ENCODE measurements at regions not wholly inside any gene's neighbourhood (a gene's known extent, or its start where the extent isn't known, plus 50 kb on each side); places are given as distances from the start of the nearest gene placed in this dataset.

DNA sequence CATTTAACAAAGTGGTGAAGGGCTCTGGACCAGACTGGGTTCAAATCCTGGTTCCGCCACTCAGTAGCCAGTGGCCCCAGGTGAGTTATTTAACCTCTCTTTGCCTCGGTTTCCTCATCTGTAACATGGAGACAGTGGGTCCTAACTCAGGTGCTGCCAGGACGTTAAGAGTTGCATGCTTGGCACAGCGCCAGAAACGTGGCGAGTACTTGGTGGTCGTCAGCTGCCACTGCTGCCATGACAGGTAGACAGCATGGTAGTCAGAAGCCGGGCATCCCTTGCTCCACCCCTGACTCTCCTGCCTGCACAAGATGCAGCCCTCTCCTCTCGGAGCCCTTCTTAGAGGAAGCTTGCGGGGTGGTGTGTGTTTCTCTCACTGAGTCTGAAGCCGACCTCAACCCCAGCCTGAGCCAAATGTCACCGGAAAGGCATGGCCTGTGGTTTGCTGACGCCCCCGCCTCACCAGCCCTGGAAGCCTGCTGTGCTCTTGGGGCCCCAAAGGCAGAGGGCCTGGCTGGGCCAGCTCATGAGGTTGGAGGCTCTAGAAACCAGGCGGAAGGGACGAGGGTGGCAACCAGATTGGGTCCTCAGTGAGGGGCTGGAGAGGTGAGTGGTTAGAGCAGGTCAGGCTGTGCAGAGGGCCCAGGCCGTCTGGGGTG is 160.8 kb upstream of the TLE3 start:
- no peak for DNase-seq

DNA sequence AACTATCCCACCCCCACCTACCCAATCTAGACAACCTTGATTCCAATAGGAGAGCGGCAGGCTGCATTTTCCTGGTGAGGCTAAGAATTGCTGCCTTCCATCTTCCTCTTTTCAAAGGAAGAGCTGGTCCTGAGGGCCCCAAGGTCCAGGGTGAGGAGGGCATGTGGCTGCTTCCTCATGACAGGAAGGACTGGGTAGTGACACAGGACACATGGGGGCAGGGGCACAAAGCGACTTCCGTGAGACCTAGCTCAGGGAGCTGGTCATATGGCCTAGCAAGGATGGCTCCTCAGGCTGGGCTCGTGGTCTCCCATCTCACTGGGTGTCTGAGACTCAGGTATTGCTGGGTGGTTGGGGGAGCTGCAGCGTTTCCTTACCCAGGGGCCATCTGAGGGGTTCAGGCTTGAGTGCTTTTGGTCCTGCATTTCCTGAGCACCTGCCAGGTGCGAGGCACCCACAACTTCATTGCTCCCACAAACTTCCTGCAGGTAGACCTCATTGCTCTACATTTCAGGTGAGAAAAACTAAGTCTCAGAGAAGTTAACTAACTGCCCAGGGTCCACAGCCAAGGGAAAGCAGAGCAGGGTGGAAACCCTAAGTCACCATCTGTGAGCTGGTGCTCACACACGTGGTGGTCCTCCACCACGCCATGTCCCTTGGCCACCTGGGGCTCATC is 160.0 kb upstream of the TLE3 start:
- DNase-seq = peak; percentile 20

DNA sequence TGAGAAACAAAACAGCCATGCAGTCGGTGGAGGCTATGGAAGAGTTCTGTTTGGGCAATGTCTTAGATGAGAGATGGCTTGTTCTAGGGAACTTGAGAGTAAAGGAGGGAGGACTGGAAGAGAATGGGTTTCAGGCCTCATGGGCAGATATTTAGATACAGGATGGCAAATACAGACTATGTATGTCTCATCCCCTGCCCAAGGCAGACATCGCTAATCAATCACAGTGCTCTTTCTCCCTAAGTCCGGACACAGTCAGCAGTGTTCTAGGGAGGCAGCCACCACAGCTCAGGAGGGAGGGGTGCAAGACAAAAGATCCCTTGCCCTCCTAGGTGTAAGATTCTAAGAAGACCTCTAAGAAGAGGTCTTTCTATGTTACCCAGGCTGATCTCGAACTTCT is 159.3 kb upstream of the TLE3 start:
- DNase-seq = no peak

DNA sequence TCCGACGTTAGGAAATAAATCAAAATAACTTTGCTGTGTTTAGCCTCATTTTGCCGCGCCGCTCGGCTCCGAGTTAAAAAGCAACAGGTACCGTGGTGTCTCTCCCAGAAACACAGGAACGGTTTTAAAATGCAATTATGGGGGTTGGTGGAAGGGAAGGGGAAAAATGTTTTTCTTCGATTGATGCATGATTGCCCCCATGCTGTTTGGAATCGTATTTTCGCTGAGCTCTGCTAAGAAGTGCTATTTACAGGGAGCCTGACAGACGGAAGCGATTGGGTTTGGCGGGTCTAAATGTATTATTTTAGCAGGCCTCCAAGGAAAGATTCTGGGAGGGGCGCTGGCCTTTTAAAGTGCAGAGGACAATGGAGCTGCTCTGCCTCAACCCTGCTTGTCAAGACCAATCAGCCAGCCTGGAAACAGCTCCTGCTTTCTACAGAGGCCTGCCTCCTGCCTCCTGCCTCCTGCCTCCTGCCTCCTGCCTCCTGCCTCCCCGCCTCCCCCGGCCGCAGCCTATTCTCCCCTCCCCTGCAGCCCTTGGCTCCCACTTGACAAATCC is 156.7 kb upstream of the TLE3 start:
- no peak for DNase-seq

DNA sequence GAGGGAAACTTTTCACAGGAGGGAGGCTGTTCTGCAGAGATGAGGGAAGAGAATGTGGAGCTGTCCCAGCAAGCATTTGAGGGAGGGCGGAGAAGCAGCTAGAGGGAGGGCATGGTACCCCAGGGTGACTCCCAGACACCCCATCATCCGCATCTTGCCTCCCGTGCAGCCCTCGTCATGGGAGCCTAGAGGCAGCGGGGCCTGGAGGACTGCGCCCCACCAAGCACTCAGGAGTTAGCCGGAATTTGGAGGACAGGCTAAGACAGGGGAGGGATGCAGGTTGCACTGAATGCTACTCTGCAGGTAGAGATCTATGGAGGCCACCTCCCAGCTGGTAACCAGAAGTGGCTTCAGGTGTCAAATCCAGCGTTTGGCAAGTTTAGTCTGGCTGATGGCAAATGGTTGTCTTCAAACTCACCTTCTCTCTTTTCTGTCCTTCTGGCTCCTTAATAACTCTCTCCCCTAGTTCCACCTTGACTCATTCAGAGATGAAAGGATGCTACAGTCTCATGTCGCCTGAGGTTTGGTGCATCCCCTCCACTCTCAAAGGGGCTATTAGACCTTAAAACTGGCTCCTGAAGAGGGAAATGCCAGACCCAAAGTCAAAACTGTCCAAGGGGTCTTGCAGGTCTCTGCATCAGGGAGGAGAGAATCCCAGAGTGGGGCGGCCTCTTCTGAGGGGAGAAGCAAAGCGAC is 155.9 kb upstream of the TLE3 start:
- DNase-seq = no peak

DNA sequence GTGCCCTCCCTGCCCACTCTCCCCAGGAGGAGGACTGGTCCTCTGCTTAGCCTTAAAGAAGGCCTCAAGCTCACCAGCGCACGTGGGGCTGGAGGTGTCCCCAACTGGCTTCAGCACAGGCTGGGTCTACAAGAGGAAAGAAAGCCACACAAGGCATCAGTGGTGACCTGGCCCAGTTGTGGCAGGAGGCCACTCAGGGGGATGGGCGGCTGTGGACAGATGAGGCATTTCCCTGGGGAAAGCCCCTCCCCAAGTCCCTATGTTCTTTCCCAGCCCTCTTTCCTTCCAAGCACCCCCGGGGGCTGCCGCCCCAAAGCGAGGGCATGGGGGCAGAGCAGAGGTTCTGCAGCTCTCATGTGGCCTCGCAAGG is 155.2 kb upstream of the TLE3 start:
- DNase-seq = no peak

DNA sequence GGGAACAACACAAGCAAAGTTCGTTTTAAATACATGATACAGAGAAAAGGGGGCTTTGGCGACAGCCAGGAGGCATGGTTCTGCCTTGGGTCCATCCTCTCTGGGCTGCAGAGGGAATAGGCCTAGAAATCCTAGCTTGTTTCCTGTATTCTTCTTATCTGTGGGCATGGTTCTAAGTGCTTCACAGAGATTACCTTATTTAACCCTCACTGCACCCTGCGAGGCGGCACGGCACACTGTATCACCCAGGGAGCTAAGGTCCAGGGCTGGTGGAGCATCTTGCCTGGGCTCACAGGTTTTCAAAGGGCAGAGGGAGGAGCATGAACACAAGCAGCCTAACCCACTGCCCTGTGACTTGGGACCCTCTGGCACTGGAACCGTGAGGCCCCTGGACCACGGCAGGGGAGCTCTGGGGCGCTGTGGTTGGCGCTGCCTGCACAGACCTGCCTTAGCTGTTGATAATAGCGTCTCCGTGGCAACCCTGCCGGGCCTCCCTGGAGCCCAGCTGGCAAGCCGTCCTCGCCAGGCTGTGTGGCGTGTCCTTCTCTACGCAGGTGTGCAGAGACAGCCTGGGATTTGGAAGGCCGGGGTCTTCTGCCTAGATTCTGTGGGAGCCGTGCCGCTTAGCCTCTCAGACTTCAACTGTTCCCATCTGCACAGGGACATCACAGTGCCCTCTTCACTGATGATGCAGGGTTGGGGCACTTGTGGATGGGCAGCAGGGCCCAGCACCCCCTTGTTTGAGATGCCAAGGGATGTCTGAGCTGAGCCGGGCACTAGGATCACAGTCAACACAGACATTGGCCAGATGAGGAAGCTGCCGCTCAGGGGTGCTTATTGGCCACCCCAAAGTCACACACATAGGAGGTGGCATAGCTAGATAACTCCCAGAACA is 154.6 kb upstream of the TLE3 start:
- no peak for DNase-seq

DNA sequence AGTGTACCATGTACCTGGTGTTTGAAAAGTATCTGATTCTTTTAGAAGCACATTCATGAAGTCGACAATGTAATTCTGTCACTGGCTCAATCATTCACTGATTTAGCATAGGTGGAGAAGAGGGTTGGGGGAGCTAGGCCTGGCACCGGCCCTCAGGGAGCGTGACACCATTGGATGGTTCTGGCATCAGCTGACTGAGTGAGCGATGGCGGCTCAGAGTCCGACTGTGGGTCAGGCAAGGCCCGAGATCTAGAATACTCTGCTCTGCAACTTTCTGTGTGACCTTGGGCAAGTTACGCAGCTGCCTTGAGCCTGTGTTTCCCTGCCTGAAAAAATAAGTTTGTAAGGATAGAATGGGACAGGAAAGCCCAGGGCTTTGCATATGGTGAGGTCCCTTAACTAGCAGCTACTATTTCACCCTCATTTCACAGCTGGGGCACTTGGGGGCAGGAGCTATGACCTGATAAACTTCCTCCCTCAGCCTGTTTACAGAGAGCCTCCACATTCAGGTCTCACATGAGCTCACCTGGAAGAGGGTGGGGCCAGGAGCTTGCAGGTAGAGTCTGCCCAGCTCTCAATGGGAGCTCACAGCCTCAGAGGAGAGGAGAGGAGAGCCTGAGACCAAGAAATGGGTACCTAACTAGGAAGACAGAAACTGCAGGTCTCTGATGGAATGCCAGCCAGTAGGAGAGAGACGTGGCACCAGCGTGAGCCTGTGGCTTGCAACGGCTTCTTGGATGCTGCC is 153.7 kb upstream of the TLE3 start:
- DNase-seq = no peak

DNA sequence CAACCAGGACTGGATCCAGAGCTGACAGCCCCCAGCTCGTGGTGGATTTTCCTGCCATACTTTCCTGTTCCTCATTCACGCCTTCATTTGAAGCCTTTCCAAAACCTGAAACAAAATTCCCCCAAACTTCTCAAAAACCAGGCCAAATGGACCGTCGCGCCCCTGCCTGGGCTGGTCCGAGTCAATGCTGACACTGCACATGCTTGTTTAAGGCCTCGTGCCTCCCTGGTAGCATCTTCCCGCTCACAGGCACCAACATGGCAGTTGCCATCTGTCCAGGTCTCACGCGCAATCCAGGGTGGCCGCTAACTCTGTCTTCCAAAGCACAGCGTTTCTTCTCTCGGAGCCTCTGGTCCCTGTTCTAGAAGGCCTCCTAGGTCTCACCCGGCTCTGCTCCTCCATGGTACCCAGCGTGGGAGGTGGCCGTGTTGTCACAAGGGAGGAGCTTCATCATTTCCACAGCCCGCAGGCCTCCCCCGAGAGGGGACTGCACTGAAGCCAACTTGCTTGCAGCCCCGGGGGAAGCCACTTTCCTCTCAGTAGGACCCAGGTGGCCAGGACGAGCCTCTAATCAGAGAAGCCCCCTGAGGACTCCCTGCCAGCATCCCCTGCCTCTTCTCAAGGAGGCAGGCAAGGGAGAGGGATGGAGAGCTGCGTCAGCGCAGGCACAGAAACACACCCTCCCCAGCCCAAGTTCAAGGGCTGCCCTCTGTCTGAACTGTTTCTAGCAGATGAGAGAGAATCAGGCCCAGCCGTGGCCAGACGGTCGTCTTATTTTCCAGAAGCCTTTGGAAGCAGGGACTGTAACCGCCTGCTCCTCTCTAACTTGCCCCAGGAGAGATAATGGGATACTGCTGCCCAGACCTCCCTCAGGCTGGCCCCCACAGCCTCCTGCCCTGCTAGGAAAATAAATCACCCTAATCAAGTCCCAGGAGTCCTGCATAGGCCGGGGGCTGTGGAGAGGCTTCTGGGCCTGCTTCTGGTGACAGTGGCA is 152.8 kb upstream of the TLE3 start:
- no peak for DNase-seq

DNA sequence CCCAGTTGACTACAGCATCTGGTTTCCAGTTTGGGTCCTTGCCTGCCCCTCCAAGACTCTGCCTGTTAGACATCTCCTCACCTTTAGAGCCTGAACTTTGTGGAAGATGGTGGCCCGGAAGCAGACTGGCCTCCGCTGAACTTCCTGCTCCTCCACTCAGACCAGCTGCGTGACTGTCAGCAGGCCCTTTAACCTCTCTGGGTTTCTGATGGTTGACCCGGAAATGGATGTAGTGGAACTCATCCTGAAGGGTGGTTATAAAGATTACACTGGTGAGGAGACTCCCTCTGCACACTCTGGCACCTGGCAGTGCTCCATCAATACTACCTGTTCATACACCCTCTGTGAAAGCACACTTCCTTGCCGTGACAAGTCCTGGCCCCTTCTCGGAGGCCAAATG is 151.9 kb upstream of the TLE3 start:
- DNase-seq = no peak

DNA sequence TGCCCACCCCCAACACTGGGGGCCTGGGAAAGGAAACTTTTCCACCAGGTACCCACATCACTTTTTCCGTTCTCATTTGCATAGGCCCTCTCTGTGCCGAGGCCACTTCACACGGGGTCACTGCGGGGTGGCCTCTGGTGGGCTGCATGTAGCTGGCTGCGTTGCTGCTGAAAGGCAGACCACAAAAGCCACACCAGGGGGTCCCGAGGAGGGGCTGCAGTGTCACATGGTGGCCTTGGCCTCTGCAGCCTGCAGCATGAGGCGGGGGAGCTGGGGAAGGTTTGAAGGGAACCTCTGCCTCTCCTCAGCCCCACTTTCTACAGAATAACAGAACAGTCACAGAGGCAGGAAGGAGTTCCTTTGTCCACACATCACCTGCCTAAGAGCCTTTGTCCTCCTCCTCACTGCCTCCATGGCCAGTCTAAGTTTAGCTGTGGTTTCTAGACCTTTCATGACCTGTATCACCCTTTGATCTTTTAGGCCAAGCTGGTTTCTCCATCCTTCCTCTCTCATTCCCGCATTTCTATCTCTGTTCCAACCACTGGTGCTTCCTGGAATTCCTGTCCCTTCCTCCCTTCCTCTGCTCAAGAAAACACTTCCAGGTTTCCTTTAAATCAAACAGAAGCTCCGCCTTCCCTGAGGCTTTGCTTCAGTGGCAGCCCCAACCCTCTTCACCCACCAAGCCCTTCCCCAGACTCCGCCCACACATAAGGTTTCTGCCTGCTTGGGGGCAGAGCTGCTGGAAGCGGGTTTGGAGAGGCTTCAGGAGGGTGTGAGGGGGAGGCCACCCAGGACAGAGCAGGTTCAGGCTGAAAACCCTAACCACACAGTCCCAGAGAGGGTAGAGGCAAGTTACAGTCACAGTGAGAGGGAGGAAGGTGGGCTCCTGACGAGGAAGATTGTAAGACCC is 150.7 kb upstream of the TLE3 start:
- no peak for DNase-seq

DNA sequence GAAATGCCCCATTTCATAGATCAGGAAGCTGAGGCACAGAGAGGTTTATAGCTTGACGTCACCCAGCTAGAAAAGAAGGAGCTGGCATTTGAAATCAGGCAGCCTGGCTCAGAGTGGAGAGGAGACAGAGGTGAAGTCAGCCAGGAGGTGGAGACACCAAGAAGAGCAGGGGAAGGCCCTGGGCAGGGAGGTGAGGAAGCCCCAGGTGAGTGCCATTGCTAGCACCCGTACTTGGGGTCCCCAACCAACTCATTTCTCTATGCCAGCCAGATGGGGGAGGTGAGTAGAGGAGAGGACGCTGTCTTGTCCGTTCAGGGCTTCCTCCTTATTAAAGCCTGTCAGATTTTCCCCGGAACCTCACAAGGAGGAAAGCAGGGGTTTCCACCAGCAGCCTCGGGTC is 149.6 kb upstream of the TLE3 start:
- DNase-seq = no peak

DNA sequence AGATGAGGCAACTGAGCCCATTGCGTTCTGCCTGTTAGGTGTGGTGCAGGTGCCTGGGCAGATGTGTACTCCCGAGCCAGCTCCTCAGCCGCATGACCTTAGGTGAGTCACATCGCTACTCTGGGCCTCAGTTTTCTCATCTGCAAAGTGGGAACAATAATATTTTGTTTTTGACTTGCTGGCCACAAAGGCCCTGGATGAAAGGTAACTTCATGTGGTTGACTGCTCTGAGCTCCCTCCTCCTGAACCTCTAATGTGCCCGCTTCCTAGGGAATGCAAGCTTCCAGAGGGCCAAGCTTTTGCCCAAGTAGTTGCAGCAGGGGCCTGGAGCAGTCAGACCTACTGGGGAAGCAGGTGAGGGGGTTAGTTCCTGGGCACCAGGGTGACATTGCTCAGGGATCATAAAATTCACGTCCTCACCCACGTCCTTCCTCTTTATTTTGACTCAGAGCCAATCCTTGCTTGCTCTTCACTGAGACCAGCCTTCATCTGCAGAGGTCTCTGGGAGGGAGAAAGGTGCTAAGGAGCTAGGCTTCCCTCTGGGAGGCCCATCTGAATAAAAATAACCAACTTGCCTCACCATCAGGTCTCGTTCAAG is 149.0 kb upstream of the TLE3 start:
- DNase-seq = no peak

DNA sequence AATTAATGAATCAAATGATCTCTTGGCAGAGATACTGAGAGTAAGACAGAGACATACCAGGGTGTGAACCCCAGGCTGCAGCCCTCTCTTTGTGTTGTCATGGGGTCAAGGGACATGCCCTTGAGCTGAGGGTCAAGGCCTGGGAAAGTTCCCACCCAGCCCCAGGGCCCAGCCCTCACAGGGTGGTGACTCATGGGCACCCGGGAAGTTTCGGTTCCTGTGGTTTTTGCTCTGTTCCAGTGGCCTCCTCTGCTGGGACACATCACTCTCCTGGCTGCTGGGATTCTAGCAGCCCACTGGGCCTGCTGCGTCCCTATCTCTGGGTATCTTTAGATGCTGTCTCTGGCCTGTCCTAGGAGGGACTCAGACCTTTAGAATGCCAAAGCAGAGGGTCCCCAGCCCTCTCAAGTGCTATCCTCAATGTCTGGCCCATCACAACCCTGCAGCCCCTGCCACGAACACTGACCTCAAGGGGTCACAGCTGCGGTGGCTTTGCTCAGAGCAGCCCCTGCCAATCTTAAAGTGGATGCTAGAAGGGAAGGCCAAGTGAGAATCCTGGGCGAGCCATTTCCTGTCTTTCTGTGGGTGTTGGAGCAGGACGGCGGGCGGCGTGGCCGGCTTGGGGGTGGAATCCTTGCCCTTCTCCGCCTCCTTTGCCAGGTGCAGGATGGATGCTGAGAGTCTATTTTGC is 148.4 kb upstream of the TLE3 start:
- DNase-seq = no peak

DNA sequence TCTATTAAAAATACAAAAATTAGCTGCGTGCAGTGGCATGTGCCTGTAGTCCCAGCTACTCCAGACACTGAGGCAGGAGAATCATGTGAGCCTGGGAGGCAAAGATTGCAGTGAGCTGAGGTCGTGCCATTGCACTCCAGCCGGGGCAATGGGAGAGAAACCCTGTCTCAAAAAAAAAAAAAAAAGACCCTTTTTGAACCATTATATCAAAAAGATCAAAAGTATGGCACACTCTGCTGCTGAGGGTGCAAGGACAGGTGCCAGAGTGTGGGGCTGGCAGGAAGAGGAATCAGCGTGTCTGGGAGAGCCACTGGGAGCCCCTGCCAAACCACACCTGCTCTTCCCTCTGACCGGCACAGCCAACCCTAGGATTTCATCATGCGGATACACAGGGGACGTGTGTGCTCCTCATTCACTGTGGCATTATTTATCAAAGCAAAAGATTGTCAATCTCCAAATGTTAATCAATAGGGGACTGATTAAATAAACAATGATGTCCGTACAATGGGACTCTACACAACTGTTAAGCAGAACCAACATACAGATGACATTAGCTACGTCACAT is 147.3 kb upstream of the TLE3 start:
- no peak for DNase-seq

DNA sequence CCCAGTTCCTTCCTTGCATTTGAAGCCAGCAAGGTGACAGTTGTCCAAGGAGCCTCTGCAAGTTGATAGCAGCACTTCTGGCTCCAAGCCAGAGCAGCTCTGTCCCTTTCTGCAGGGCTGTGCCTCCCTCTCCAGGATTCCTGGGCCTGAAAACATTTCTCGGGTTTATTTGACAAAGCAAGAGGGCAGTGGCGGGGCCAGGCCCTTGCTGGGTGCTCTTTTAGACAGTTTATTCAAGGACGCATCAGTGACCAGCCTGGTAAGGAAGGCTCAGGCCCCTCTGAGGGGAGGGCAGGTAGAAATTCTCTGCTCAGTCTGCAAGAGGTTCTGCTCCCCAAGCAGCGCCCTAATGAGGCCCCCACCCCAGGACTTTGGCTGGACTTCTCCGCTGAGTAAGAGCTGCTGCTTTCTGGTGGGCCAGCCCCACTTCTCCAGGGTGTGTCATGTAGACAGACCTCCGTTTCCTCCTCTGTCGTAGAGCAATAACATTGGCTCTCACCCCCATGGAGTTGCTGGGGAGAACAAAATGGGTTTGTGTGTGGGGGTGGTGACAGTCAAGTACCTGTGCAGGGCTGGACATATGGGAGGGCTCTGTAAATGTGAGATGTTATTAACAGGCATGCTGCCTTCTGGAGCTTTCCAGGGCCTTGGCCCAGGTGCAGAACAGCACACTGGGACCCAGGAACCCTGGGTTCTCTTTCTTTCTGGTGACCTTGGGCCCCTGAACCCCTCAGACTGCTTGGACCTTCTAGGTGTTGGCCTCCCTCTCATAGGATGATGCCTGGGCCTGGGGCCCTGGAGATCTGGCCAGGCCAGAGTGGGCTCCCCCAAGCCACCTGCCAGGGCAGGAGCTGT is 146.2 kb upstream of the TLE3 start:
- no peak for DNase-seq

DNA sequence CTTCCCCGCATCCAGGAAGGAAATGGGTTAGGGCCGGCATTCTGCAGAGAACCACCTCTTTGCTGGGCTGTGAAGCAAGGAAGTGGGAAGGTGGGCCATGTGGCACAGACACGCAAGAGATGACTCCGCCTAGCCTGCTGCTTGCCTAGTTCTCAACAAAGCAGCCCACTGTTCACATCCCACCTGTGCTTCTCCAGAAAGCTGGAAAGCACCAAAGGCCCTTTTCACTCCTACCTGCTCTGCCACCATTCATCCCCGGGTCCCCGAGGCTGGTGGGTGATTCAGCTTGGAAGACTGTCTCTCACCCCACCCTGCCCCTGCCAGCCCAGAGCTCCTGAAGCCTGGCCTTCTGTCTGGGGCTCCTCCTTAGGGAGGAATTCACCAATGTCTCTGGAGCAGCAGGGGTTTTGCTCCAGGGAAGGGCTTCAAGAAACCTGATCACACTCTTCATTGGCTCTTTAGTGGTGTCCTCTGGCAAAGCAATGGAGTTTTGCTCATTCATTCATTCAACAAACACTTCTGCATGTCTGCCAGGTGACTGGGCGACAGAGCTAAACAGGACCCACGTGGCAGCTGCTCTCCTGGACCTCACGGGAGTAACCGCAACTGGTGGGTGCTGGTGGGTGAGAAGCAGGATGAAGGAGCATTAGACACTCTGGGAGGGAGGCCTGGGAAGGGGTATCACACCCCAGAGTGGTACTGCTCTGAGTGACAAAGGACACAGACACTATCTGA is 145.4 kb upstream of the TLE3 start:
- DNase-seq = no peak

Measured in midbrain (tissue), 1 donor.